ENCODE measurements at regions not wholly inside any gene's neighbourhood (a gene's known extent, or its start where the extent isn't known, plus 50 kb on each side); places are given as distances from the start of the nearest gene placed in this dataset.
A peak's percentile ranks its signal among the peaks of the same experiment; 100 is the strongest.

DNA sequence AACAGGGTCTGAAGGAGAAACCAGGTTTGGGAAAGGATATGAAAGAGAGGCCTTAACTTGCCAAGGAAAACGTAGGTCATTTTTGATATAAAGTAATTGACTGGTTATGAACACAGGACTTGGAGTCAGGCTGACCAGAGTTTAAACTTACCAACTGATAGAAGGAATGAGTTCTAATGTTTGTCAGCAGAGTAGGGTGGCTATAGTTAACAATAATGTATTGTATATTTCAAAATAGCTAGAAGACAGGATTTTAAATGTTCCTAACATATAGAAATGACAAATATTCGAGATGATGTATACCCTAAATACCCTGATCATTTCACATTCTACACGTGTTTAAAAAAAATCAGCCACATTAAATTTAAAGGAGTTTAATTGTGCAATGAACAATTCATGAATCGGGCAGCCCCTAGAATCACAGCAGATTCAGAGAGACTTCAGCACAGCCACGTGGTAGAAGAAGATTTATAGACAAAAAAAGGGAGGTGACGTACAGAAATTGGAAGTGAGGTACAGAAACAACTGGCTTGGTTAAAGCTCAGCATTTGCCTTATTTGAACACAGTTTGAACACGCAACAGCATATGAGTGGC, 52.5 kb upstream of the PLEKHG7 start:
- no peak for DNase-seq (ENCODE audit: low read depth)

DNA sequence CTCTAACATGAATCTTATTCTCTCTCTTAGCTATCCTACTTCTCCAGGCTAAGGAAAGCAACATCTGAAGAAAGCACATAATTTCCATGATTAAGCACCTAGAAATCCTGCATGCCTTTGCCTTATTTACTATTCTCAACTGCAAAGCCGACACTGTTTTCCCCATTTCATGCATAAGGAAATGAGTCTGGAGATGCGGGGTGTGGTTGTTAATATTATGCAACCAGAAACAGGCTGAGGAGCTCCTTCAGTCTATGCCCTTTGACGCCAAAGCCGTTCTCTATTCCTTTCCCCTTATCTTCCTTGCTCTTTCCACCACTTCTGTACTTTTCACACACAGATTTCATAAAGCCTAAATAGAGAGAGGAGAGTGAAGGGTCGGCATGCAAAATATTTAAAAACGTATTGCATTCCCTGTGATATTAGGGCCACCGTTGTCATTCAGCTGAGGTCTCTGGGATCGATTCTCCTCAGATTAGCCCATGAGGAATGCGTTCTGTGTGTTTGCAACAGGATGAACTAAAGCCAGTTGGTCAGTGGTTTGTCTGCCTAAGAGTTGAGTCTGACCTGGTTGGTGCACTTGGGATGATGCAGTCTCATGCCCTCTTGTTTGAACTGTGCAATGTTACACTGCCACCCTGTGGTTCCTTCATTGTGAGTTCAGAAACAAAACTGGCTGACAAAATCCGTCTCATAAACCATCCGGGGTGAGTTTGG, 53.1 kb upstream of the PLEKHG7 start:
- peak; percentile 16 for DNase-seq (ENCODE audit: low read depth)

DNA sequence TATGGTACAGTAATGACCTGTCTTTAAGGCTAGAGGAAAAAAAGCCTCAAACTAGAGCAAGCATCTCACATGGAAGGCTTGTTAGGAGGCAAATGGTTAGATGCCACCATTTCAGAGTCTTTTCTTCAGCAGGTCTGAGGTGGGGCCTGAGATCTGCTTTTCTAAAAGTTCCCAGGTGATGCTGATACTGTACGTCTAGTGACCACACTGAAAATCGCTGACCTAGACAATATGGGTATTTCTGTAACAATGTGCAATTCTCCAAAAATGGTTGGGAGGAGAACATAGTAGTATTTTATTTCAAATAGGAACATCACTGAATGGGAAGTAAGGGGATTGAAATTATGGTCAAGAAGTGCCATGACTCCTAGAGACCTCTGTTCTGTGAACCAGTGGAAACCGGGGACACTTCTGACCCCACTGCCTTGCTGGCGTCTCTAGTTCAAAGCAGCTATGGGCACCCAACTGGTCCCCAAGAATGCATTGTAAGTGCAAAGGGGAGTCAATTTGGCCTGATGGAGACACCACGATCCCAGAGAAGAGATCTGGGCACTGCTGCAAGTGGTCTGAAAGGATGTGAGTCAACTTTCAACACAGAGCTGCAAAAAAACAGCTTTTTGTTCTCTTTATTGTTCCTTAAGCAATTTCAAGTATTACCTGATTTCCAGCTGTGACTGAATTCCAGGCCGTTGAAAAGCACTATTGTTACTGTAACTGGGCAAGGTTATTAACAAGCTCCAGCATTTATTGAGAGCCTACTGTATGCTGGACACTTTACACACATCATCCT, 54.4 kb upstream of the PLEKHG7 start:
- DNase-seq (ENCODE audit: low read depth): no peak

DNA sequence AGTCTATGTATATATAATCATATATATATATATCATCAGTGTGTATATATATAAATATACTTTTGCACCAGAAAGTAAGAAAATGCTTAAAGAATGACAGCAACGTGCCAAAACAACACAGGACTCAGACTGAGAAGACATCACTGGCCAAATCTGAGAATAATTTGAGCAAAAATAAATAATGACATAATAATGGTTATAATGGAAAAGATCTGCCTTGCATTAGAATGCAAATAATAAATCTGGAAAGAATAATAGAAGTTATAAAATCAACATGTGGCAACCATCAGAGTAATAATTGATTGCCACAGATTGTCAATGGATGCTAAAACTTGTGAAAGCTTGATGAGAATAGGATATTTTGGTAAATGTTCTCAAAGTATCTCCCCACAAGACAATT, 61.5 kb upstream of the PLEKHG7 start:
- DNase-seq (ENCODE audit: low read depth): no peak

DNA sequence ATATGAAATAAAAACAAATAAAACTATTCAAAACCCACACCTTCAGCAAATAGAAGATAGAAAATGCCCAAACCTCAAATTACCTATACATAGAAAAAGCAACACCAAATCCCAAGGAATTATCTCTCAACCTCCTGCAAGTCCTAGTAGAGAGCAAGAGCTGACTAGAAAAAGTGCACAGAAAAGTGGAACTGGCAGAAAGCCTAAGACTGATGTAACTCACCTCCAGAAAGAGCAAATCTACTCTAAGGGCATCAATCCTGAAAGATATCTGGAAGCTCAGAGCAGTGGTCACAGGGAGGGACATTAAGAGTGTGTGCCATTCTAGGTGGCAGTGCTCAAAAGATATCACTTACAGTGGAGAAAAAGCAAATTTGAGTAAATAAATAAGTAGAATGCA, 62.1 kb upstream of the PLEKHG7 start:
- no peak for DNase-seq (ENCODE audit: low read depth)

DNA sequence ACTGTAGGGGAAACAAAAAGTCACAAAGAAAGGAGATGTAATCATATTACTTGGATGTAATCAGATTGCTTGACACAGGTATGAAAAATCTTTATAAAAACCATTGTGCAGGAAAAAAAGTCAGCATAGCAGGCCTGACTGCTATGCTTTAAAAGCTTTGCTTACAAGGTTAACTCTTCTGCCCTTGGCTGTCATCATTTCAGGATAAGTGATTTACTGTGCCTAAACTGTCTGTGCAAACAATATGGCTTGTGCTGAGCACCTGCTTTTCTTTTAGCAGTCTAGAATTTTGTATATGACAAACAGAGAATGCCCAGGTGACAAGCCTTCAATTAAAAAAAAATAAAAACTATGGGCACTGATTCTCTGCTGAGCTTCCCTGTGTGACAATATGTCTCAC, 63.8 kb upstream of the PLEKHG7 start:
- no peak for DNase-seq (ENCODE audit: low read depth)

DNA sequence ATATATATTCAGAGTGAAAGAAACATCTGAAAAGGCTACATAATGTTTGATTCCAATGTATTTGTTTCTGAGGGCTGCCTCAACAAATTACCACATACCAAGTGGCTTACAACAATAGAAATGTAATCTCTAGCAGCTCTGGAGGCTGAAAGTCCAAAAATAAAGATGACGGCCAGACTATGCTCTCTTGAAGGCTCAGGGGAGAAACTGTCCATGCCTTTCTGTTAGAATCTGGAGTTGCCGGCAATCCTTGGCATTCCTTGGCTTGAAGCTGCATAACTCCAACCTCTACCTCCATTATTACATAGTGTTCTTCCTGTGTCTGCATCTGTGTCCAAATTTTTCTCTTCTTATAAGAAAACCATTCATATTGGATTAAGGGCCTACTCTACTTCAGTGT, 68.1 kb upstream of the PLEKHG7 start:
- no peak for DNase-seq (ENCODE audit: low read depth)

DNA sequence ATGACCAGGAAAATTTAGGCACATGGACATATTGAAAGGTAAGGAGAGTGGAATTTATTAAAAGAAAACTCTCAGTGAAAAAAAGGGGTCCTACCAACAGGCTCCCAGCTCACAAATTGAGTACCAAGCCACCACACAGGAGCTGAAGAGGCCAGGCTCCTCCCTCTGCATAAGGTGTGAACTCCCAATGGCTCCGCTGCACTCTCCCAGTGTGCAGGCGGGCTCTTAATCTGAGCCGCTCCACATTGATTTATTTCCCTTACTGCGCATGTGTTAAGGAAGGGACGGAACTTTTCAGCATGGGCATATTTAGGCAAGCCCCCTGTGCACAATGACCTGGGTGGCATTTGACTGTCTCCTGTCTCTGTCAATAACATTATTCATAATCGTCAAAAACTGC, 68.6 kb upstream of the PLEKHG7 start:
- no peak for DNase-seq (ENCODE audit: low read depth)

DNA sequence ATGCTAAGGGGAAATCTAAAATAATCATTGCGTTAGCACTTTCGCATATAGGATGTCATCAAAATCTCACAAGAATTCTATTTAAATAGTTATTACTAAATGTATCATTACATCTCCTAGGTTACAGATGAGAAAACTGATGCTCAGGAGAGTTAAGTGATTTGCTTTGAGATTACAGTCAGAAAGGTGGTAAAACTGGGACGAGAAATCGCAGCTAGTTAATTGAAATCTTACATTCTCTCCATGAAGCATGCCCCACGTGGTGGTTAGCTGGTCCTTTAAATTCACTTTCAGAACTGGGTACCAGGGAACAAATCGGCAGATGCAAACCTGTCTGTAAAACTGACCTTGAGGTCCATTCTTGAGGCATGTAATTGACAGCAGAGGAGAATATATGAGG, 71.8 kb upstream of the PLEKHG7 start:
- no peak for DNase-seq (ENCODE audit: low read depth)

DNA sequence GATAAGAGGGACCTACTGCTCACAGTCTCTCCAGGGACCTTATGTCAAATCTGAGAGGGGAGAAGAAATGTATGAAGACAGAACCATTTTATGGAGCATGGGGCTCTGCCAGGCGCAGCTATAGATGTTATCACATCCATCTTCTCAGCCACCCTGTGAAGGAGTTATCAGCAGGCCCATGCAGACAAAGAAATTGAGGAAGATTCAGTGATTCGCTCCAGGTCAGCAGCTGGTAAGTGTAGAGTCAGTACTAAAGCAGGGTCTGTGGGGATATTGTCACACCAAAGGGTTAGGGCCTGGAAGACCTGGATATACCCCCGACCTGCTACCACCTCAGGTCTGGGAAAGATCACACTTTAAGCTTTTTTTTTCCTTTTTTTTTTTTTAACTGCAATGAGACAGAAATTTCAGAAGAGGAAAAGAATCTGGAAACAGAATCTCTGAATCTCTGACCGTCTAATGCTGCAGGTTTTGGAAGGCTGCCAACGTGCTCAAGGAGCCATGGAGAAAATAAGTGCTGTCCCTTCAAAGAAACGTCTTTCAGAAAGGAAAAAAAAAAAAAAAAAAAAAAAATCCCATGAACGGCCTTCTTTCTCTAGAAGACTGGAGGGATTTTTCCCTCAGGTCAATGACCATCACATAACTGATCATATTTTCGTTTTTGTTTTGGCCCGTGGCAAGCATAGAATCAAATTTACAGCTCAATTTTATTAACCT, 73.3 kb upstream of the PLEKHG7 start:
- DNase-seq (ENCODE audit: low read depth): no peak

DNA sequence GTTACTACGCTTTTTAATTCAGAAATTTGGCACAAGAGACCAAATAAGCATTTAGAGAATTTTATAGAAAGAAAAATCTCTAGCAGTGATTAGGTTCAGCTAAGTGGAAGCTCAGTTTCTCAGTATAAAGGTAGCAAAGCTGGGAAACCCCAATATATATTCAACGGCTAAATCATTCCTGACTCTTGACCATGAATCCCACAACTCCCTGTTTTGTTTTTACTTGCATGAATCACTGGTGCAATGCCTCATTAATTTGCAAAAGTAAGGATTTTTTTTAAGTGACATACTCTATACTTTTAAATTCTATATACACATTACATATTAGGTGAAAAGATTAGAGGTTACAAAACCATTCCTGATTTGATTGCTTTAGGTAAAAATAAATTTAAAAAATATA, 74.3 kb upstream of the PLEKHG7 start:
- no peak for DNase-seq (ENCODE audit: low read depth)

DNA sequence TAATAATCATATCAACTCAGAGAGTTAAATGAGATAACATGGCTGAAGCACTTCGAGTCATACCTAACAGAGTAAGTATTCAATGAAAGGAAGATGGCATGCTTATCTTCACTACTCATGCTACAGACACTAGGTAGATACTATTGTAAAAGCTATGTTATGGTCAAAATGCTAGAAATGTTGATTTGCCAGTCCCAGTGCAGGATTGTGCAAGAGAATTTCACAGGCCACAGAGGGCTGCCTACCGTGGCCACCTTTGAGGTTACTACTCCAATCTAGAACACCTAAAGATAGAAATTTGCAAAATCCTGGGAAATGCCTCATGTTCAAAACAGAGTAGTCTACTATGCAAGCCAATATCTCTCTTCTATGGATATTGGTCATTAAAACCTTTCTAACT, 75.3 kb upstream of the PLEKHG7 start:
- DNase-seq (ENCODE audit: low read depth): no peak

DNA sequence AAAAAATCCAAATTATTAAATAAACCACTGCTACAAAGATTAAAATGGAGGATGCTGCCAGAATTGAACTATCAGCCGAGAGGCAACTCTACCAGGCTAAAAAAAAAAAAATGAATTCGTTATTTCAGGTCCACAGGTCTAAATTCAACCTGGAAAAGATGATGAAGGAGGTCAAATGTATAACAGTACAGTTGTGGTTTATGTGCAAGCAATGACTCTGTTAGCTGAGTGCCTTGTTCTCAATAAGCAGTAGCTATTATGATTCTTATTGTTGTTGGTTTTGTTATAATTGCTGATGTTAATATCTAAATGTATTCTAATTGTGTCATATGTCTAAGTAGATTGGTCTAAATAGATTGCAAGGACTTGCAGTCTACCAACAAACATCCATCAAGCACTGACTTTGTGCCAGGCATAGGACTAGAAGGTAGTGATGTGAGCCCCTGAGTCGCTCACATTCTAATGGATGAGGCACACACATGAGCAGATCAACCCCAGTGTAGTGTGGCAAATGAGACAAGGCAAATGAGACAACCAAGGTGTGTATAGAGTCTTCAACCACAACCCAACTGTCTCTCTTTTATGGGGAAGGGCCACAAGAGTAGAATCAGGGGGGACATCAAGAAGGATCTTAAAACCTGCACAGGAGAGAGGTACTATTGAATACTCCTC, 77.0 kb upstream of the PLEKHG7 start:
- DNase-seq (ENCODE audit: low read depth): no peak

DNA sequence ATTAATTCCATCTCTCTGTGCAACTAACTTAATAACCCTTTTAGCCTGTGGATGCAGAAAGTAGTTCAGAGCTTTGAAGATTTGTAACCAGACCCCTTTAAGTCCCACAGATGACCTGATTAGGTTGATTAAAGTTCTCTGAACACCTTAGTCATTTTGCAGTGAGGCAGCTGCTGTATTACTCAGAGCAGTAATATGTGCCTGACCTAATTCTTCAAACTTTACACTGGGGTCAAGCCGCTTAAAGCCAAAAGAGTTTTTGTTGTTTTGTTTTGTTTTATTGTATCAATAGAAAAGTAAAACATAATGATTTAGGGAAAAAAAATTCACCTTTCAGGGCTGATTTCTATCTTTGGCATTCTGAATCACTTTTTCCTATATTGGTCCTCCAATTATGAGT, 78.6 kb upstream of the PLEKHG7 start:
- no peak for DNase-seq (ENCODE audit: low read depth)

DNA sequence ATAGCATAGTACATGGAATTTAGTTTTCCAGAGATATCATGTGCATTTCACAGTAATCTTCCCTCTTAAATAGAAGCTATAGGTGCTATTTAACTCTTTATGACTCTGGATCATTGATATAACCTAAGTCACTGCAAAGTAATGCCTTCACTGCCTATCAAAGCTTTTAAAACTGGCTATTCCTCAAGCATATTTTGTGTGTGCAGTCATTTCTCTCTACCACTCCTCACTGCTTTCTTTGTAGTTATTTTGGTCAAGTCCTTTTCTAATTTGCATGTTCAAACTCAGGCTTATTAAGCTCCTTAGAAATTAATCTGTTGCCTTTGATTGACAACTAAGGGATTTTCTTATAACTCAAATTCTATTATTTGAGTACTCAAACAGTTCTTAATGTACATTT, 79.4 kb upstream of the PLEKHG7 start:
- no peak for DNase-seq (ENCODE audit: low read depth)

DNA sequence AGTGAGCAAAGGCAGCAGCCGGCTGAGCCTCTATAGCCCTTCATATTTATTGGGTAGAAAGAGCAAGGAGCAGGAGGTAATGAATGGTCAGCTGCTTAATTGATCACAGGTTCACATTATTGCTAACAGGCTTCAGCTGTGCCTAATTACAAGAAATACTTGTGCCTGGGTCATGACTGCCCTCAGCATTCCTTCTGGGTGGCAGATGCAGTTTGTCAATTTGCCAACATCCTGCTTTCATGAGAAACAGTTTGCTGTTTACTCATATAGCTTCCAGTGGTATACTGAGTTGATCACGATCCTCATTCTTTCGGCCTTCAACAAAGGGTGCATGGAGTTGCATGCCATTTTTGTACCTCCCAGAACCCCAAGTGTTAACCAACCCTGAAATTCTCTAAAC, 81.0 kb upstream of the PLEKHG7 start:
- no peak for DNase-seq (ENCODE audit: low read depth)

DNA sequence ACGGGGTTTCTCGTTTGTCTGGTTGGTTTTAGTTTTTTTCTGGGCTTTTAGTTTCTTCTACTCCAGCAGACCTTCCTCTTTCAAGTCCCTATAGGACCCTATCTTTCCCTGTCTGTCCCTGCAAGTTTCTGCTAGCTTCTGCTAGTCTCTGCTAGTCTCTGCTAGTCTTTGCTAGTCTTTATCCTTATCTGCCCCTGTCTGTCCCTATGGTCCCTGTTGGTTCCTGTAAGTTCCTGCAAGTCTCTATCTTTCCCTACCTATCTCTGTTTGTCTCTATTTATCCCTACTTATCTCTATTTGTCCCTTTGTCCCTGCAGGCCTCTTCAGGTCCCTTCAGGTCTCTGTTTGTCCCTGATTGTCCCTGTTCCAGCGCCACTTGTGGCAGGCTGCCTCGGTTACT, 81.5 kb upstream of the PLEKHG7 start:
- no peak for DNase-seq (ENCODE audit: low read depth)

DNA sequence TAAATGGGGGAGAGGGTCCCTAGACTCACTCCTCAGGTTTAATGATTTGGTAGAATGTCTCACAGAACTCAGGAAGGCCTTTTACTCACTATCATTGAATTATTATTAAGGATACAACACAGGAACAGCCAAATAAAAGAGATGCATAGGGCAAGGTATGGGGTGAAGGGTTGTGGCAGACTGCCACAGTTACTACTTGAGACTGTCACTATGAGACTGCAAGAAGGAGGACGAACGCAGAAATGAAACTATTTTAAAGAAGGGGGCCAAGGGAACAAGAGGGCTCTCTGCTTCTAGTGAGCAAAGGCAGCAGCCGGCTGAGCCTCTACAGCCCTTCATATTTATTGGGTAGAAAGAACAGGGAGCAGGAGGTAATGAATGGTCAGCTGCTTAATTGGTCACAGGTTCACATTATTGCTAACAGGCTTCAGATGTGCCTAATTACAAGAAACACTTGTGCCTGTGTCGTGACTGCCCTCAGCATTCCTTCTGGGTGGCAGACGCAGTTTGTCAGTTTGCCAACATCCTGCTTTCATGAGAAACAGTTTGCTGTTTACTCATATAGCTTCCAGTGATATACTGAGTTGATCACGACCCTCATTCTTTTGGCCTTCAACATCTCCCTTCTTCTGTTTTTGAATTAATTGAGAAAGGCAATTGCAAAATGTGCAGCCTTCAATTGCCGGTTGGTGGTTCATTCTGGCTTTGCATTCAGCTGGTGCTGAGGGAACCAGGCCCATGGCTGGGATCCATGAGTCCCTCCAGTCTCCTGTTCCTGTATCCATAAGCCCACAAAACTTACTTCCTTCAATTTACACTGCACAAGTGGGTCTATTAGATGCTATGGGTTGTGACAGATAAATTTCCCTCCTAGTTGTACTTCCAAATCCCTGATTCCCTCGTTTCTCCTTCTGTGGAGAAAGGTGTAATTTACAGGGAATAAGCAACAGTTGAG, 82.8 kb upstream of the PLEKHG7 start:
- no peak for DNase-seq (ENCODE audit: low read depth)

DNA sequence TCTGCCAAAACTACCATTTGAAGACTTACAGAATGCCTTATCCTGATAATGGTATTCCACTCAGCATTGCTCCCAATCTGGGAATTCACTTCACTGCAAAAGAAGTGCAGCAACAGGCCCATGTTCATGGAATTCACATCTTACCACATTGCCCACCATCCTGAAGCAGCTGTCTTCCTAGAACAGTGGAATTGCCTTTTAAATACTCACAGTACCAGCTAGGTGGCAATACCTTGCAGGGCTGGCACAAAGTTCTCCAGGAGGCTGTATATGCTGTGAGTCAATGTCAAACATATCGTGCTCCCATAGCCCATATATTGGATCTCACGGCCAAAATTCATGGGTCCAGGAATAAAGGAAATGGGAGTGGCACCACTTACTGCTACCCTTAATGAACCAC, 83.8 kb upstream of the PLEKHG7 start:
- DNase-seq (ENCODE audit: low read depth): no peak

DNA sequence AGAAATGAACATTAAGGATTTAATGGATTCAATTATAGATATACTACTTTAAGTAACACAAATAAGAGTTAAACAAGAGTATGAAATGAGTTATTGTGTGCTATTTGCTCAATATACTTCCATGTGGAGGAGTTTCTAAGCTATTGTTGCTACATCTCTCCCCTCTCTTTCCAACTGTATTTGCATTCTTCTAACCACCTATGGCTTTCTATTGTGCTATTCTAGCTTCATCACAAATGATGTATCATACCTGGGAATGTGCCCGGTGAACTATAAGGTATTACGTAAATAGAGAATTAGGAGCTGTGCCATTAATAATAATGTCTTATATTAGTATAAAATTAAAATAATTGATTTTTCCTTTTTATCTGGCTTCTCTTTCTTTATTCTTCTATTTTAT, 87.1 kb upstream of the PLEKHG7 start:
- no peak for DNase-seq (ENCODE audit: low read depth)

DNA sequence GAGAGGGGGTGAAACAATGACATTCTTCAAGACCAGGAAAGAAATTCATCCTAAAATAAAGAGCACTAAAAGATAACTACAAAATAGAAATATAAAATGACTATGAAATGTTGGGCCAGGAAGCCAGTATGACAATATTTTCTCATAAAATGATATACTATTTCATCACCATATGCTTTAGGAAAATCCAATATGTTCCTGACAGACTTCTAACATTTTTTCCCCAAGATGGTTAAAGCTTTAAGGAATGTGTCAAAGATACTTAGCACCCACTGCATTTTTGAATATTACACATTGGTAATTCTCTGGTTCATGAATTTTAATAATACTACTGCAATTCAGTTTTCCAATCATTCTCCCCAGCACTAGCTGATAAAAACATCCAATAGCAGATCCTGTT, 87.7 kb upstream of the PLEKHG7 start:
- DNase-seq (ENCODE audit: low read depth): no peak
